ENCODE measurements at regions not wholly inside any gene's neighbourhood (a gene's known extent, or its start where the extent isn't known, plus 50 kb on each side); places are given as distances from the start of the nearest gene placed in this dataset.

- no peaks in the 10 kb centered on the region for H3K27me3 ChIP-seq (ENCODE audit: control insufficient read depth, insufficient read depth, low read length)
- CTCF ChIA-PET = no interaction called here
- no peaks in the 10 kb centered on the region for H3K36me3 ChIP-seq (ENCODE audit: control insufficient read depth, insufficient read depth, low read length)
- POLR2A ChIA-PET = interaction anchor here (0.6 kb wide), 2 partner anchors 91 to 262 kb away, joined by 4 to 10 read pairs; no protein-coding TSS in a partner anchor
- TF ChIP-seq CTCF (IDR thresholded peaks at IDR 0.05; ENCODE audit: insufficient read depth, low read depth, low read length) = no peak
- H3K4me3 ChIP-seq (ENCODE audit: low read depth, low read length) = no peak overlapping the region
- DNase-seq (ENCODE audit: low read depth) = peak; percentile 68
Measured at GRCh38 chr2:200247494-200247893, 59.0 kb upstream of the SPATS2L start.

DNA sequence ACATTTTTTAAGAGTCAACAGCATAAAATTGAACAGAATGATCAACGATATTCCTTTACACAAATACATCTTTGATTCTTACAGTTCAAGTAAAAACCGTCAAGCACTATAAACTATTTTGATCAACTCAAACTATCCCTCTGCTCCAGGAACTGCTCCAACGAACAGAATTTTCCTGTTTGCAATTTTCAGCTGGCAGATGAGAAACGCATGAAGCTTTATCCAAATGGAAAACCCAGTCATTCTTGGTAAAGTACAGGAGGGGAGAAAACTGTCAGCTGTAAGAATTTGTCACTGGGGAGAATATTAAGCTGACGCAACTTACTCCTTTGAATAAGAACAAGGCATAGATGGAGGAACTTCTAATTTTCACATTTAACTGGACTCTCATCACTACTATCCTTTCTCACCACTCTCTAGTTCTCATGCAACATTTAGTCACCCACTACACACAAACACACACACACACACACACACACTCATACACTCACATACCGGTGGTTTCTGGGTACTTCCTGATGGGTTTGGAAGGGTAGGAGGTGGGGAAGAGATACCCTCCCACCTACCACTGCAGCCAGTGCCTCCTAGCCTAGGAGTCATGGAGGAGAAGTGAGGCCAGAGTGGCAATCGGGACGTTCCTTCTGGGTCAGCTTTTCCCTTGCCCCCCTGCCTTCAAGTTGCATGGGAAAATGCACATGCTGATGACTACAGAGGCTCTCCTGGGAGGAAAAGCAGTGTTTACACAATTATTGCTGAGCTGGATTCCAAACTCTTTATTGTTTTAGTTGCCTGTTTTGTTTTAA lies 54.0 kb upstream of the SPATS2L start:
- POLR2A ChIA-PET = interaction anchor here (0.7 kb wide), 1 partner anchor 141 kb away, joined by 7 read pairs; no protein-coding TSS in a partner anchor
- CTCF ChIA-PET = interaction anchor here (1.1 to 1.2 kb wide), 2 partner anchors 79 to 219 kb away, joined by 3 read pairs; no protein-coding TSS in a partner anchor
- no peak overlapping the region for H3K4me3 ChIP-seq (ENCODE audit: low read depth, low read length)
- peak; percentile 76 for DNase-seq (ENCODE audit: low read depth)
- H3K27me3 ChIP-seq (ENCODE audit: control insufficient read depth, insufficient read depth, low read length) = no peaks in the 10 kb centered on the region
- TF ChIP-seq CTCF (IDR thresholded peaks at IDR 0.05; ENCODE audit: insufficient read depth, low read depth, low read length) = no peak
- no peaks in the 10 kb centered on the region for H3K36me3 ChIP-seq (ENCODE audit: control insufficient read depth, insufficient read depth, low read length)

DNA sequence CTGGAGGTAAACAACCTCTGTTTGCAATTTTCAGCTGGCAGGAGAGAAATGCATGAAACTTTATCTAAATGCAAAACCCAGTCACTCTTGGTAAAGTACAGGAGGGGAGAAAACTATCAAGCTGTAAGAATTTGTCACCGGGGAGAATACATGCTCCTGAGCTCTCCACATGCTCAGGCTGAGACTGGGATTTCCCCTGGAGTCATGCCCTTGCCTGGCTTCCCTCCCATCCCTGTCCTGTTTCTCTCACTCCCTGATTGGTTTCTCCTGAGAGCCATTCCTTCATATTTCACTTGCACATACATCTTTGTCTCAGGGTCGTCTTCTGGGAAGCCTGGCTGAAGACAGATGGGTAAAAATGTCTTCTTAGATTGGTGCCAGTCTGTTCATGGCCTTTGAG lies 52.9 kb upstream of the SPATS2L start:
- no peak for DNase-seq (ENCODE audit: low read depth)
- no peaks in the 10 kb centered on the region for H3K36me3 ChIP-seq (ENCODE audit: control insufficient read depth, insufficient read depth, low read length)
- no peak overlapping the region for H3K4me3 ChIP-seq (ENCODE audit: low read depth, low read length)
- no peak for TF ChIP-seq CTCF (IDR thresholded peaks at IDR 0.05; ENCODE audit: insufficient read depth, low read depth, low read length)
- ChIA-PET POLR2A (interaction anchor here (0.5 kb wide), 1 partner anchor 48 kb away, joined by 3 read pairs; no protein-coding TSS in a partner anchor), CTCF (interaction anchor here (0.6 to 1.1 kb wide), 3 partner anchors 47 to 218 kb away, joined by 3 read pairs; no protein-coding TSS in a partner anchor)
- H3K27me3 ChIP-seq (ENCODE audit: control insufficient read depth, insufficient read depth, low read length) = no peaks in the 10 kb centered on the region

- POLR2A ChIA-PET = no interaction called here
- TF ChIP-seq CTCF (IDR thresholded peaks at IDR 0.05; ENCODE audit: insufficient read depth, low read depth, low read length) = no peak
- Histone ChIP-seq H3K4me3 (ENCODE audit: low read depth, low read length) (no peak overlapping the region), H3K36me3 (ENCODE audit: control insufficient read depth, insufficient read depth, low read length) (no peaks in the 10 kb centered on the region), H3K27me3 (ENCODE audit: control insufficient read depth, insufficient read depth, low read length) (no peaks in the 10 kb centered on the region)
- CTCF ChIA-PET = no interaction called here
- no peak for DNase-seq (ENCODE audit: low read depth)
Measured at GRCh38 chr2:200254773-200255172, 51.7 kb upstream of the SPATS2L start.

- ChIA-PET POLR2A (no interaction called here), CTCF (no interaction called here)
- Histone ChIP-seq H3K27me3 (ENCODE audit: control insufficient read depth, insufficient read depth, low read length) (no peaks in the 10 kb centered on the region), H3K36me3 (ENCODE audit: control insufficient read depth, insufficient read depth, low read length) (no peaks in the 10 kb centered on the region), H3K4me3 (ENCODE audit: low read depth, low read length) (no peak overlapping the region)
- TF ChIP-seq CTCF (IDR thresholded peaks at IDR 0.05; ENCODE audit: insufficient read depth, low read depth, low read length) = no peak
- no peak for DNase-seq (ENCODE audit: low read depth)
Measured at GRCh38 chr2:200255549-200255948, 50.9 kb upstream of the SPATS2L start.
